Stimulated activated CD4-positive, alpha-beta T cell treated with anti-CD3 and anti-CD28 coated beads, TNF-alpha, amount 100 ng/mL, for 4 hours (primary cell): ENCODE measurements at regions not wholly inside any gene's neighbourhood (a gene's known extent, or its start where the extent isn't known, plus 50 kb on each side); places are given as distances from the start of the nearest gene placed in this dataset.
"Not testable (repeated sequence)": the region's sequence is repeated elsewhere in the genome, so short reads cannot be mapped to it uniquely, and the experiment has no call there.

ENCODE experiments used
- DNase-seq, 3 experiments: peaks; one replicate each; pipeline ENCODE4 v3.0.0-alpha.2; 2020; ENCODE audit warnings: low read depth in 3 of 3

- no peak for DNase-seq
Observed at GRCh38 chr2:35454966-35455638, 900.5 kb upstream of the CRIM1 start.

DNA sequence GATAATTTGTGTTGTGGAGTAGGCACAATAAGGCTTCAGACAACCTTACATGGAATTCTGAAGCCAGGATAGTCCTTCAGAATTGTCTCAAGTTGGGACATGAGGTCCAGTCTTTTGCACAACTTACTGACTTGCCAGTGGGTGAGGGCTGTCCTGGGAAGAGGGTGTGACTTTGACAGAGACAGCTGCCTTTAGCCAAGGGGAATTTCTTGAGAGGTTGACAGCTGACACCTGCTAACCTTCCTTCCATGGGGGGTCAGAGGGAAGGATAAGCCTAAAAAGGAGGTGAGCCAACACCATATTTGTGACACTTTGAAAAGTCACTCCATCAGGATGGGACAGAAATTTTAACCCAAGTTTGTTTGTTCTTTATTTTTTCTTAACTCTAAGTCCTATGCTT is 907.8 kb upstream of the CRIM1 start:
- DNase-seq: no peak

GRCh38 chr2:35447215-35447614 is 908.4 kb upstream of the CRIM1 start:
- no peak for DNase-seq

DNA sequence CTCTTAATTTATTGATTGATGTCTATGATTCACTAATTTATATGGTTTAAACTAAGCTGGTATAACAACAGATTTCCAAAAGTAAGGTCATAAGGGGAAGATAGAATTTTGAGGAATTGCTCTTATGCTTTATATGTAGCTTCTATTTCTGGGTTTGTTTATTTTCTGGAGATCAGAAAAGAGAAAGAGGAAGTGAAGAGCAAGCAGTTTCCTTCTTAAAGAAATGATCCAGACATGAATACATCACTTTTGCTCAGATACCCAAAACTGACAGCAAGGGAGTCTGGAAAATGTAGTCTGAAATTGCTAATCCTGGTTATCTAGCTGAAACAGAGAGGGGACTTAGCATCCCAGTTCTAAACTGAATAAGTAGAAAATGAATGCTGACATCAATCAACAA is 912.5 kb upstream of the CRIM1 start:
- DNase-seq: no peak

GRCh38 chr2:35441575-35441974 is 914.0 kb upstream of the CRIM1 start:
- not testable (repeated sequence) for DNase-seq

DNA sequence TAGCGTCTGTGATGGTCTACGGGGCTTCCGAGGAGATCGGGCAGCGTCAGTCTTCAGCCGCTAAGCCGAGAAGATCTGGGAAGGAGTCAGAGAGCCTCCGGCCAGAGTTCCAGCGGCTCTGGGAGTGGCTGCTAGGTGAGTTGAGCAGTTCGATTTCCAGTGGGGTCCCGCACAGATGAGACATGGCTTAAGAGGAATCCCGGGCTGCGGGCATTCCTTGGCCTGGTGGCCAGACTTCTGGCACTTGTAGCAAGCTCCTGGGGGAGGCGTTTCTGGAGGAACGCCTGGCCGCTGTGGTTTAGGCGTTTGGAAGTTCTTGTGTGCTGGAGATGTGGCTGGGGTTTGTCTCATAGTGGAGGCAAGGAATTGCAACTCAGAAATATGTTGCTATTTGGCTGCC is 915.3 kb upstream of the CRIM1 start:
- DNase-seq: not testable (repeated sequence)

DNA sequence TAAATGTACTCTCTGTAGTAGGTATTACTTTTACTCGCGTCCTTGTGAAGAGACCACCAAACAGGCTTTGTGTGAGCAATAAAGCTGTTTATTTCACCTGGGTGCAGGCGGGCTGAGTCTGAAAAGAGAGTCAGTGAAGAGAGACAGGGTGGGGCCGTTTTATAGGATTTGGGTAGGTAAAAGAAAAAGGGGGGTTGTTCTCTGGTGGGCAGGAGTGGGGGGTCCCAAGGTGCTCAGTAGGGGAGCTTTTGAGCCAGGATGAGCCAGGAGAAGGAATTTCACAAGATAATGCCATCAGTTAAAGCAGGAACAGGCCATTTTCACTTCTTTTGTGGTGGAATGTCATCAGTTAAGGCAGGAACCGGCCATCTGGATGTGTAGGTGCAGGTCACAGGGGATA is 918.7 kb upstream of the CRIM1 start:
- DNase-seq: not testable (repeated sequence)

- DNase-seq: no peak
Observed at GRCh38 chr2:35428548-35428947, 927.0 kb upstream of the CRIM1 start.

DNA sequence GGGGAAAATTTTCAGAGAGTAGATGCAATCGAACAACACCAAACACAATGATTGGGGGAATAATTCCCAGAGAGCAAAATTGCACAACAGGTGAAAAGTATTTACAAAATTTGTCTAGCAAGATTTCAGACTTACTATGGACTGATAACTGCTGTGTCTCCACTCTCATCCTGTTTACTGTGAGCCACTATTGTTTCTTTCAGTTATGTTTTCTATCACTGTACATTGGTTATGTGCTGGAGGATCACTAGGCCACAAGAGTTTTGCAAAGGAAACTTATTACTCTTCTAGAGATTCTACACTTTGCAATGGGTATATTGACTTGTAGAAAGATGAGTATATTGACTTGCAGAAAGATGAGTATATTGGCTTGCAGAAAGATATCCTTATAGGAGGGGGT is 934.1 kb upstream of the CRIM1 start:
- DNase-seq: no peak

- no peak for DNase-seq
Observed at GRCh38 chr2:35417293-35417692, 938.3 kb upstream of the CRIM1 start.

DNA sequence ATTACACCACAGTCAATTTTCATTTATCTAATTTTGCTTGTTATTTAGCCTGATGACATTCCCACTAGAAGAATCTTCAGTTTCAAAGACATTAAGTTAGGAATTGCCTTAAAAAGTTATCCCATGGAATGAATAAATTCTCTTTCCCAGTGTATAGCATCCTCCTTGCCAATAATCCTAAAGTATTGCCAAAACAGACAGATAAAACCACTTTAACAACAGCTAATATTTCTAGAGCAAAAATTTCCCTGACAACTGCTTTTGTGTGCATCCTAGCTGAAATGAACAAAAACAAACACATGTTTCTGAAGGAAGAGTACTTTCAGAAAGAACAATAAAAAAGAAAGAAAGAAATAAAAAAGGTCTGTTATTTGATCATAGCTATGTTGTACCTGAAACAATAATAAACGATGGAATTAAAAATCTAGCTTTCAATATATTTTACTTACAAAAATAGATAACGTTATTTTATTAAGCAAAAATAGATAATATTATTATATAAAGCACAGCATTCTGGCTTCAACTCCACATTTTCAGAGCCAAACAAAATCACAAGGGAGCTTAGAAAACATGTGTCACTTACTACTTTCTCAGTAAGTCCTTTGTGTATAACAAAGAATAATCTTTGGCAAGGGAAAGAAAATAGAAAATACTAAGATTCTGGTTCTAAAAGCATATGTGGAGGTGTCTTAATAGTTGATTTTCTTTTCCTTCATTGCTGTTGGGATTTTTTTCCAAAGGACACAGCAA is 939.0 kb upstream of the CRIM1 start:
- no peak for DNase-seq

- no peak for DNase-seq
Observed at GRCh38 chr2:35415942-35416341, 939.6 kb upstream of the CRIM1 start.

GRCh38 chr2:35415282-35415681 is 940.3 kb upstream of the CRIM1 start:
- no peak for DNase-seq

DNA sequence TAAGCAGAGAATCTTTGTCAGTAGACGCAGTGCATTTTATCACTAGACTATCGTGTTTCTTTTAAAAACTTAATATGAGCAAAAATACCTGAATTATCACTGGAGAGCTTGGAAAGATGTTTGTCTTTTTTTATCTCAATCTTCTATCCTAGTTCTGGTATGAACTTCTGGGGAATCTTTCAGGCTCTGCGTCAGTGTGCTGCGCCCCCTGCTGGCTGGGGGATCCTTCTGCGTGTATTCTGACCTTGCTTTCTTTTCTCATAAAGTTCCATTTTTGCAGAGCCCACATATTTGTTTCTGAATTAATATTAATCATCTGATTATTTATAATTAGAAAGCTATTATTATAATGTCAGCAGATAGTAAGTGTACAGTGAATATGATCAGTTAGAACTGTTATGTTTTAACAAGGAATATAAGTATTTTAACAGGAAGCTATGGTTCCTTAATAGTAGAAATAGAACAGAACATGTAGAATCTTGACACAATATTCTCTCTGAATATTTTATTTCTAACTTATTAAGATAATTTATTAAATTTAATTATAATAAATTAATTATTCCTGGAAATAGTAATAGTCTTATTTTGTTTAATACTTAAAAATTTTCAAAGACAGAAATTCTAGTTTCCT is 945.0 kb upstream of the CRIM1 start:
- DNase-seq: peak in 1 of 3 experiments; percentile 21

- DNase-seq: no peak
Observed at GRCh38 chr2:35409762-35410161, 945.8 kb upstream of the CRIM1 start.

DNA sequence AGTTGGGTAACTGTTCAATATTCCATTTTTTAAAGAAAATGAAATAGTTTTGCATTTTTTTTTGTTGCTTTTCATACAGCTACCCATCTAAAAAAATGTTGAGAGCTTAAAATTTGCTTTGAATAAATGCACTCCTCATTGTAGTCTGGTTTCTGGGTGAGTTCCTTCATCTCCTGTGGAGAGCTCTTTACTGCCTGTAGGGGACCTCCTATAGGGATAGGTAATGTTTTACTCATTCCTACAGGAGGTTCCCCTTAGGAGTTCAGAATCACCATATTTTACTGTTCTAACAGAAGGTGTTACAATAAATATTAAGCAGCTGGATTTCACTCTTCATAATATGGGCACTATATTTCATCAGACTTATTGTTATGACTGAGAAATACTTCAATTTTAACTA is 947.3 kb upstream of the CRIM1 start:
- DNase-seq: no peak

DNA sequence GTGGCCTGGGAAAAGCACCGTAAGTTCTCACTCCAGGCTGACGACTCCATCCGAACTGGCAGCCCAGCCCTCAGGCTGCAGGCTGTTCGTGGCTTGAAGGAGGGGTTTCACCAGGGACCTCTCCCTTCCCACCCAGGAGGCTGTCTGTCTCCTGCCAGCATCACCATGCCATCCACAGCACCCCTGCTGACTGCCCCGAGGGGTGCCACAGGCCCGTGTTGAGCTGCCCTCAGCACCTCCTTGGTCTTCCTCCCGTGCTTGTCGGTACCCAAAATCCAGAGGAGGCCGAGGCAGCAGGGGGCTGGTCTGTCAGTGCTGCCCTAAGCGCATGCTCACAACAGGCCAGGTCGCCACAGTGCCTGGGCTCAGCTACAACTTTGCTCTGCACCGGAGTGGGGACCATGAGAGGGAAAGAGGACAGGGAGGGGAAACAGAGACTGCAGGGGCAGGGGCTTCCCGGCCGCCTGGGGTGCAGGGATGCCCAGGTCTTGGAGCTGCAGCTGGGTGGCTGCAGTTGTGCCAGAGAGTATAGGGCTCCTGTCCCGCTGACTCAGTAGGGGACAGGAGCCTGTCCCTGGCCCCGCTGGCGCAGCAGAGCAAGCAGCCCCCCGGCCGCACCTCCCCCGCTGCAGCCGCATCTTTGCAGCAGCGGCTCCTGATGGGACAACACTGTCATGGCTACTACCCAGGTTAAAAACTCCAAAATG is 963.7 kb upstream of the CRIM1 start:
- no peak for DNase-seq

DNA sequence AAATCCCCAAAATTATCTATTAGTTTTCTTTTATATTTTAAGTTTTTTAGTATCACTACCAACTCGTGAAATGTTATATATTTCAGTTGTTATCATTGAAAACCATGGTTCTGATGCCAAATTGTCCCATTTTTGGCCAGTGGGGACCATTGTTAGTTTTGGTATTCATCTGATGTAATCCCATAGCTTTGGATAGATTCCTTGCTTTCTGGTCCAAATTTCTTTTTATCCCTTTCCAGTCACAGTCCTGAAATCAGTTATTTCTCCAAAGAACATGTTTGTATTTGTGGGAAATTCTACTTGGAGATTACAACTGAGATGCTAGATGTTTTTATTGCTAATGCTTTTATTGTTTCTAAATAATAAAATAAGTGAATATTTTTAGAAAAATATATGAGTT is 976.8 kb upstream of the CRIM1 start:
- no peak for DNase-seq

DNA sequence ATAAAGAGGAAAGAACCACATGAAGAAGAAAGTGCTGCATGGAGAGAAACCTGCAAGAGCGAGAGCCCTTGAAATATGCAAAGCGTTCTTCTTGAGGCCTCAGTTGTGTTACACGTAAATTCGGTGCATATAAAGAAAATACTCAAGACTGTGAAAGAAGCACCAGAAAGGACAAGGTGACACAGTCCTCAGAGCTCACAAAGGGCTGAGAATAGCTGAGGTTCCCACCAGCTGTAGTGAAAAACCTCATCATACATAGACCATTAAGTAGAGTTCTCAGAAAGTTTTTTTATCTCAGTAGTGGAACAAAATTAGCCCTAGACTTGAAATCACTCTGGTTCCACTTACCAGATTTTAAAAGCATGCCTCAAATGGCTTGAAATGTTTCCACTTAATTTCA is 980.7 kb upstream of the CRIM1 start:
- DNase-seq: no peak

GRCh38 chr2:35365859-35366258 is 989.7 kb upstream of the CRIM1 start:
- no peak for DNase-seq

DNA sequence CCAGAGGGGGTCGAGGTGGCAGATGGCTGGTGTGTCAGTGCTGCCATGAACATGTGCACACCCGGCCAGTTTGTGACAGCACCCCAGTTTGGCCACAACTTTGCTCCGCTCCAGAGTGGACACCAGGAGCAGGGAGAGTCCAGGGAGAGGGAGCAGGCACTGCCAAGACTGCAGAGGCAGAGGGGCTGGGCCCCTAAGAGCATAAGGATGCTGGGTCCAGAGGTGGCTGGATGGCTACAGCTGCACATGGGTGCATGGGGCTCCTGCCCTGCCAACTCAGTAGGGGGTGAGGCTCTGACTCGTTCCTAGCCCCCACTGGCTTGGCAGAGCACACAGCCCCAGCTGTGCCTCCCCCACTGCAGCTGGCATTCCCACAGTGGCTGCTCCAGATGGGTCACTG is 999.2 kb upstream of the CRIM1 start:
- no peak for DNase-seq

GRCh38 chr2:35355056-35355455 is 1000.5 kb upstream of the CRIM1 start:
- no peak for DNase-seq
